ENCODE measurements at regions not wholly inside any gene's neighbourhood (a gene's known extent, or its start where the extent isn't known, plus 50 kb on each side); places are given as distances from the start of the nearest gene placed in this dataset.

DNA sequence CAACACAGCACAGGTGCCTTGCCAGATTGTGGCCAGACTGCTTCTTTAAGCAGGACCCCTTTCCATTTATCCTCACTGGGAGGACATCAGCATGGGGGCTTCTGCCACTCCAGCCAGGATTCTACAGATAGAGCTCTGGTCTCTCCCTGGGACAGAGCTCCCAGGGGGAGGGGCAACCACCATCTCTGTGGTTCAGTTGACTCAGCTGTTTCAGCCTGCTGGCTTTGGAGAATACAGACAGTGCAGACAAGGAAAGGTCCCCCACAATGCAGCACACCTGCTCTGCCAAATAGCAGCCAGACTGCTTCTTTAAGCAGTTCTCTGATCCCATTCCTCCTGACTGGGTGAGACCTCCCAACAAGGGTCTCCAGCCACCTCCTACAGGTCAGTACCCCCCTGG lies 132.8 kb downstream of the OR2K2 start:
- no peak for TF ChIP-seq GATA2 (IDR thresholded peaks at IDR 0.05; ENCODE audit: insufficient read depth, insufficient read length, low read depth, low read length)
- no peak for TF ChIP-seq FOS (IDR thresholded peaks at IDR 0.05; ENCODE audit: borderline replicate concordance, insufficient read depth, low read length)
- TF ChIP-seq, protein P1, sequence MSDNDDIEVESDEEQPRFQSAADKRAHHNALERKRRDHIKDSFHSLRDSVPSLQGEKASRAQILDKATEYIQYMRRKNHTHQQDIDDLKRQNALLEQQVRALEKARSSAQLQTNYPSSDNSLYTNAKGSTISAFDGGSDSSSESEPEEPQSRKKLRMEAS (IDR thresholded peaks at IDR 0.05; ENCODE audit: insufficient read depth, insufficient read length): no peak
- no peak for TF ChIP-seq POLR2A (IDR thresholded peaks at IDR 0.05; ENCODE audit: low read depth, low read length)
- no peak for TF ChIP-seq JUN (IDR thresholded peaks at IDR 0.05; ENCODE audit: borderline replicate concordance, insufficient read depth, insufficient read length, low read depth)
- TF ChIP-seq MYC (IDR thresholded peaks at IDR 0.05; ENCODE audit: low read depth, low read length): no peak
- TF ChIP-seq POLR2AphosphoS5 (IDR thresholded peaks at IDR 0.05; ENCODE audit: insufficient read depth, low read depth, low read length): no peak
- TF ChIP-seq EZH2 (IDR thresholded peaks at IDR 0.05; ENCODE audit: borderline replicate concordance, low read depth, low read length, severe bottlenecking): no peak
- TF ChIP-seq, protein P2, sequence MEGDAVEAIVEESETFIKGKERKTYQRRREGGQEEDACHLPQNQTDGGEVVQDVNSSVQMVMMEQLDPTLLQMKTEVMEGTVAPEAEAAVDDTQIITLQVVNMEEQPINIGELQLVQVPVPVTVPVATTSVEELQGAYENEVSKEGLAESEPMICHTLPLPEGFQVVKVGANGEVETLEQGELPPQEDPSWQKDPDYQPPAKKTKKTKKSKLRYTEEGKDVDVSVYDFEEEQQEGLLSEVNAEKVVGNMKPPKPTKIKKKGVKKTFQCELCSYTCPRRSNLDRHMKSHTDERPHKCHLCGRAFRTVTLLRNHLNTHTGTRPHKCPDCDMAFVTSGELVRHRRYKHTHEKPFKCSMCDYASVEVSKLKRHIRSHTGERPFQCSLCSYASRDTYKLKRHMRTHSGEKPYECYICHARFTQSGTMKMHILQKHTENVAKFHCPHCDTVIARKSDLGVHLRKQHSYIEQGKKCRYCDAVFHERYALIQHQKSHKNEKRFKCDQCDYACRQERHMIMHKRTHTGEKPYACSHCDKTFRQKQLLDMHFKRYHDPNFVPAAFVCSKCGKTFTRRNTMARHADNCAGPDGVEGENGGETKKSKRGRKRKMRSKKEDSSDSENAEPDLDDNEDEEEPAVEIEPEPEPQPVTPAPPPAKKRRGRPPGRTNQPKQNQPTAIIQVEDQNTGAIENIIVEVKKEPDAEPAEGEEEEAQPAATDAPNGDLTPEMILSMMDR (IDR thresholded peaks at IDR 0.05; ENCODE audit: extremely low read depth in 1 of 2, insufficient read depth in 1 of 2, low read depth in 1 of 2, low read length in 2 of 2): no peak
- no peaks in the 10 kb centered on the region for H3K4me1 ChIP-seq (ENCODE audit: control insufficient read depth, extremely low read depth, insufficient read depth, low read length)
- no peak overlapping the region for H2AFZ ChIP-seq (ENCODE audit: low read depth, low read length)
- H3K36me3 ChIP-seq (ENCODE audit: control insufficient read depth in 2 of 2, extremely low read depth in 1 of 2, insufficient read depth in 2 of 2, low read length in 2 of 2): no peaks in the 10 kb centered on the region
- H3K9me1 ChIP-seq (replicated peaks; ENCODE audit: control insufficient read depth, extremely low read depth, insufficient read depth, low read length): no peaks in the 10 kb centered on the region
- no peak overlapping the region for H3K4me2 ChIP-seq (ENCODE audit: insufficient read depth, low read length)
- H3K9me3 ChIP-seq (replicated peaks; ENCODE audit: control insufficient read depth, insufficient read depth, low read length): no peaks in the 10 kb centered on the region
- ChIA-PET POLR2A (no interaction called here), CTCF (no interaction called here)
- no peak overlapping the region for H3K4me3 ChIP-seq (replicated peaks in 1 of 3; ENCODE audit: insufficient read depth in 1 of 3, low read depth in 1 of 3, low read length in 3 of 3)
- H3K9ac ChIP-seq (replicated peaks; ENCODE audit: extremely low read depth, insufficient read depth, low read length): no peak overlapping the region
- dilution Hi-C loops (cut with MboI; ENCODE audit: extremely low pct_ligation_motif_present, low sequenced_read_pairs): no loop called here
- H3K27me3 ChIP-seq (ENCODE audit: control insufficient read depth in 2 of 2, insufficient read depth in 2 of 2, low read length in 2 of 2): no peaks in the 10 kb centered on the region
- DNase-seq (ENCODE audit: low read depth, low spot score): no peak
- no peak overlapping the region for H3K27ac ChIP-seq (ENCODE audit: insufficient read depth, low read depth, low read length)
- BruUV-seq (replicated peaks): no TSS peak
- no peaks in the 10 kb centered on the region for H4K20me1 ChIP-seq (replicated peaks; ENCODE audit: control insufficient read depth, extremely low read depth, insufficient read depth, low read length)
- intact Hi-C loops (cut with micrococcal nuclease): no loop called here
- FAIRE-seq: no peak
- H3K79me2 ChIP-seq (ENCODE audit: control insufficient read depth, insufficient read depth, low read length): no peaks in the 10 kb centered on the region

Data from endothelial cell of umbilical vein (primary cell).